MM.1S (cell line): ENCODE measurements at regions not wholly inside any gene's neighbourhood (a gene's known extent, or its start where the extent isn't known, plus 50 kb on each side); places are given as distances from the start of the nearest gene placed in this dataset.
A peak's percentile ranks its signal among the peaks of the same experiment; 100 is the strongest.
"Not testable (repeated sequence)": the region's sequence is repeated elsewhere in the genome, so short reads cannot be mapped to it uniquely, and the experiment has no call there.

ENCODE experiments used
- DNase-seq: peaks from one replicate; pipeline ENCODE4 v3.0.0-alpha.2; 2015
- H2AFZ ChIP-seq: fragments of 300-600 bp; sonication (generic); 2 replicates; pipeline ENCODE4 v1.6.0; 2016; ENCODE audit warnings: antibody characterized with exemption, low read length
- H3F3A ChIP-seq: fragments of 300-600 bp; sonication (generic); 2 replicates; pipeline ENCODE4 v1.6.1; 2016; ENCODE audit warnings: mild to moderate bottlenecking, antibody characterized with exemption, low read length, moderate library complexity, mixed read lengths; ENCODE audit not compliant: insufficient read depth
- H3K27ac ChIP-seq: fragments of 300-600 bp; sonication (generic); 2 replicates; pipeline ENCODE4 v1.5.1; 2016; ENCODE audit warnings: mild to moderate bottlenecking, low read length
- H3K27me3 ChIP-seq: fragments of 300-600 bp; sonication (generic); replicated peaks from 2 replicates; pipeline ENCODE4 v1.6.0; 2016; ENCODE audit warnings: low read length; ENCODE audit not compliant: insufficient read depth
- H3K36me3 ChIP-seq: fragments of 300-600 bp; sonication (generic); replicated peaks from 2 replicates; pipeline ENCODE4 v1.6.1; 2016; ENCODE audit warnings: mild to moderate bottlenecking, low read length, mixed read lengths; ENCODE audit not compliant: insufficient read depth
- H3K4me1 ChIP-seq: fragments of 300-600 bp; sonication (generic); 2 replicates; pipeline ENCODE4 v1.6.1; 2016; ENCODE audit warnings: low read length, mixed read lengths
- H3K4me2 ChIP-seq: fragments of 300-600 bp; sonication (generic); 2 replicates; pipeline ENCODE4 v1.6.0; 2016; ENCODE audit warnings: low read depth, low read length
- H3K4me3 ChIP-seq: fragments of 300-600 bp; sonication (generic); 2 replicates; pipeline ENCODE4 v1.5.1; 2016; ENCODE audit warnings: low read length, mixed read lengths
- H3K79me2 ChIP-seq: fragments of 300-600 bp; sonication (generic); 2 replicates; pipeline ENCODE4 v1.6.1; 2016; ENCODE audit warnings: mixed run types, low read length, mixed read lengths
- H3K9ac ChIP-seq: fragments of 300-600 bp; sonication (generic); 2 replicates; pipeline ENCODE4 v1.6.1; 2016; ENCODE audit warnings: low read length, mixed read lengths
- H3K9me2 ChIP-seq: fragments of 300-600 bp; sonication (generic); replicated peaks from 2 replicates; pipeline ENCODE4 v1.6.1; 2016; ENCODE audit warnings: mild to moderate bottlenecking, low read length, mixed read lengths; ENCODE audit not compliant: insufficient read depth
- H3K9me3 ChIP-seq: fragments of 300-600 bp; sonication (generic); replicated peaks from 2 replicates; pipeline ENCODE4 v1.6.1; 2016; ENCODE audit warnings: mild to moderate bottlenecking, low read length, mixed read lengths; ENCODE audit not compliant: insufficient read depth
- H4K20me1 ChIP-seq: fragments of 300-600 bp; sonication (generic); 2 replicates; pipeline ENCODE4 v1.6.1; 2016; ENCODE audit warnings: mild to moderate bottlenecking, low read length, moderate library complexity, mixed read lengths; ENCODE audit not compliant: insufficient read depth
- CTCF ChIP-seq: fragments of 300-600 bp; sonication (generic); IDR thresholded peaks from 2 replicates; pipeline ENCODE4 v1.5.1; 2016; ENCODE audit warnings: antibody characterized with exemption, low read length, mixed read lengths
- EZH2 ChIP-seq: fragments of 300-600 bp; sonication (generic); optimal IDR thresholded peaks from 2 replicates; pipeline ENCODE3; 2017; ENCODE audit warnings: low read depth, mild to moderate bottlenecking, antibody characterized with exemption, low read length, mixed read lengths
- EZH2phosphoT487 ChIP-seq: fragments of 300-600 bp; sonication (generic); IDR thresholded peaks from 2 replicates; pipeline ENCODE4 v1.6.1; 2018; ENCODE audit warnings: antibody characterized with exemption, low read length

- Histone ChIP-seq H3K9me3 (no peaks in the 10 kb centered on the region), H2AFZ (peak overlapping the region; percentile 92), H3F3A (no peaks in the 10 kb centered on the region; the same call in 1 of the 2 replicates), H3K27ac (peak overlapping the region; percentile 49; the same call in 1 of the 2 replicates), H3K9me2 (no peaks in the 10 kb centered on the region), H3K4me1 (0 out of 2 replicates have a peak, but pooled peaks cover 6% of the 10 kb centered on the region), H3K27me3 (no peaks in the 10 kb centered on the region), H3K4me3 (peak overlapping the region; percentile 59), H3K4me2 (peak overlapping the region; percentile 85), H4K20me1 (no peaks in the 10 kb centered on the region), H3K9ac (peak overlapping the region; percentile 53; the same call in 1 of the 2 replicates), H3K36me3 (no peaks in the 10 kb centered on the region), H3K79me2 (no peaks in the 10 kb centered on the region)
- DNase-seq = no peak
- TF ChIP-seq CTCF (no peak), EZH2phosphoT487 (no peak), EZH2 (no peak)
Observed at GRCh38 chr1:148389027-148389339, 94.1 kb downstream of the PPIAL4G start.

- Histone ChIP-seq H3K4me1 (0 out of 2 replicates have a peak, but pooled peaks cover 6% of the 10 kb centered on the region), H3K9me2 (no peaks in the 10 kb centered on the region), H3K79me2 (no peaks in the 10 kb centered on the region), H3K4me3 (peak overlapping the region; percentile 59), H3F3A (no peaks in the 10 kb centered on the region; the same call in 1 of the 2 replicates), H3K27me3 (no peaks in the 10 kb centered on the region), H3K4me2 (peak overlapping the region; percentile 85), H3K9me3 (no peaks in the 10 kb centered on the region), H4K20me1 (no peaks in the 10 kb centered on the region), H3K9ac (peak overlapping the region; percentile 53; the same call in 1 of the 2 replicates), H2AFZ (peak overlapping the region; percentile 92), H3K27ac (peak overlapping the region; percentile 49; the same call in 1 of the 2 replicates), H3K36me3 (no peaks in the 10 kb centered on the region)
- DNase-seq = peak; percentile 89
- TF ChIP-seq EZH2 (no peak), EZH2phosphoT487 (no peak), CTCF (no peak)
Observed at GRCh38 chr1:148388260-148389026, 94.7 kb downstream of the PPIAL4G start.

GRCh38 chr1:148387949-148388259 is 95.2 kb downstream of the PPIAL4G start:
- not testable (repeated sequence) for H3K4me3 ChIP-seq, H3F3A ChIP-seq, H3K79me2 ChIP-seq, H3K27me3 ChIP-seq, H3K36me3 ChIP-seq, DNase-seq, H4K20me1 ChIP-seq, H3K4me2 ChIP-seq, H3K9ac ChIP-seq, H3K4me1 ChIP-seq, H2AFZ ChIP-seq, H3K9me3 ChIP-seq, H3K9me2 ChIP-seq, H3K27ac ChIP-seq

- H3K9ac ChIP-seq, H3K27me3 ChIP-seq, DNase-seq, H3K9me3 ChIP-seq, H3K27ac ChIP-seq, H3K9me2 ChIP-seq, H3K79me2 ChIP-seq, H2AFZ ChIP-seq, H4K20me1 ChIP-seq, H3K4me1 ChIP-seq, H3K4me2 ChIP-seq, H3K4me3 ChIP-seq, H3F3A ChIP-seq, H3K36me3 ChIP-seq: not testable (repeated sequence)
Observed at GRCh38 chr1:148387122-148387948, 95.8 kb downstream of the PPIAL4G start.
